Activated effector memory CD4-positive, alpha-beta T cell treated with anti-CD3 and anti-CD28 coated beads, Interleukin-2, amount 50 U/mL, for 16 hours (primary cell): ENCODE measurements at regions not wholly inside any gene's neighbourhood (a gene's known extent, or its start where the extent isn't known, plus 50 kb on each side); places are given as distances from the start of the nearest gene placed in this dataset.

Experiments
- DNase-seq: peaks from one replicate; pipeline ENCODE4 v3.0.0-alpha.2; 2020

DNA sequence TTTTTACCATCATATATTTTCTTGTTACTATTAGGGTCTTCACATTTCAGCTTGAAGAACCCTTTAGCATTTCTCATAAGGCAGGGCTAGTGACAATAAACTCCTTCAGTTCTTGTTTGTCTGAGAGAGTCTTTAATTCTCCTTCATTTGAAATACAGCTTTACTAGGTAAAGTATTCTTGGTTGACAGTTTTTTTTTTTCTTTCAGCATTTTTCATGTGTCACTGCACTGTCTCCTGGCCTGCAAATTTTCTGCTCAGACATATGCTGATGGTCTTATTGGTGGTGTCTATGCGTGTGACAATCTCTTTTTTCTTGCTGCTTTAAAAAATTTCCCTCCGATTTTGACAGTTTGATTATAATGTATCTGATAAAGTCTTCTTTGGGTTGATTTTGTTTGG lies 399.9 kb downstream of the SH3GL2 start:
- no peak for DNase-seq

DNA sequence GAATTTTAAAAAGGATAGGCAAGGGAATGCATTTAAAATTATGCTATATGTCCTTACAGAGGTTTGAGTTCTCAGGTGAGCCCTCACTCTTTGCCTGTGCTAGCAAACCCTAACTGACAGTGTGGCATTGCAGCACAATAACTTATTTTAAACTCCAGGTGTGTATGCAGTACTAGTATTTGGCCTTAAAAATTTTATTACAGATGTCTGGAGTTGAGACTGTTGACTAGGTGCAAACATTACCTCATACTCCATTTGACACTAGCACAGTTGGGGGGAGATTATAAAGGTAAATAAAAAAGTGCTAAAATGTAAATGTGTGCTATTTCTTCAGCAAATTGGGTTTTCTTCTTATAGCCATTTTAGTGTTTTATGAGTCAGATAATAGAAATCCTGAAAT lies 407.7 kb downstream of the SH3GL2 start:
- DNase-seq: no peak

DNA sequence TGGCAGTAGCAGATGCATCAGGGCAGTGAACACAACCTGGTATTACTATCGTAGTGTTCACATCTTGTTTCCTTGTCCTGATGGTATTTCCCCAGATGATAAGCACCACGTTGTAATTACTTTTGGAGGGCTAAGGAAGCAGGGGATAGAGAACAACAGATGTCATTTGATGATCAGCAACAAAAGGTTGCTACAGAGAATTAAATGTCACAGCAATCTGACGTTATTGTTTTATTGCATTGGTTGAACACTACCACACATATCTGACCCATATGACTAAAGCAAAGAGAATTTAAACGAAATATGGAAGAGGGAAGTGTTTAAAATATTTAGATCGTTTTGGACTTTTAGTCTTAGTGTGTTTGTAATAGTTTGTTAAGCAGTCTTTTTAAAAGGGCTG lies 408.3 kb downstream of the SH3GL2 start:
- DNase-seq: no peak

DNA sequence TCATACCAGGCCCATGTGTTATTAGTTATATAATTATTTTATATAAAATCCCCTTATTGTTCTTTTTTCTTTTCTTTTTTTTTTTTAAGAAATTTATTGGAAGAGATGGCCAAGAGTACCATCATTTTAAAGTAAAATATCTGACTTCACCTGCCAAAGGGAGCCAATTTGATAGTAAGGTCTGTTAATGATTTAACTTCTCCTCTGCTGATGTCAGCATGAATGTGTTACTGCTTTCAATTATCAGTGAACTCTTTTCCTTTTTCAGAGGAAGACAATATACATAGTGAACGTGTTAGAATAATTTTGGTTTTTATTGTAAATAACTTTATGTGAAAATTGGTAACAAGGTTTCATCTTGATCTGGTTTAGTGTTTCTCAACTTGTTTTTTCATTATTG lies 409.6 kb downstream of the SH3GL2 start:
- no peak for DNase-seq

DNA sequence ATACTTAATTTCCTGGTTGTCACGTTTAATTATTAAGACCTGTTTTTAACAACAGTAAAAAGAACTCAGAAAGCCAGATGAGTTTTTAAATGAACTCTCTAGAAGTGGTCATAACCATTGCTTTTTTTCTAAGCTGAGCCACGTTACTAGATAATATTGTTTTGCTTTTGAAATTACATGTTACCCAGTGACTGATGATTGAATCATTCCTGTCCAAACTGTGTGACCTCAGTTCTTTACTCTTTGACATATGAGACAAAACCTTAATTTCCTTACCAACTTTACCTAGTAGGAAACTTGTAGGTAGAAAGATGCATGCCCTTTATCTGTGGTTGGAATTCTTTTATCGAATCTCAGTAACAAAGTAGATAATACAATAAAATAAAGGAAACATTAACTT lies 411.7 kb downstream of the SH3GL2 start:
- no peak for DNase-seq

DNA sequence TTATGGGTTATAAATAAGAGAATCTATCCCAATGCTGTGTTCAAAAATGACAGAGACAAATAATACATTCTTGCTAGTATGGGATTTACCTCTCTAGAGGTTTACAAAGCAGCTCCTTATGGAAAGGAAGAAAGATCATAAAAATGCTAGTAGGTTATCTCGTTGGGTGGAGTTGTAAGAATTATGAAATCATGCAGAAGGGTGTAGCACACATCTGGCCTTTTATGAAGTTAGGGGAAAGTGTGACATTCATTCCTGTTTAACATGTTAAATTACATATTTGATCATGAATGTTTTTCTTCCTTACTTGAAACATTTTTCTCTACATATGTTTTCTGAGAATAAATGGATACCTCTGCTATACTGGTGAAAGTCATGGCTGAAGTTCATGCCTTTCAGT lies 414.2 kb downstream of the SH3GL2 start:
- no peak for DNase-seq

DNA sequence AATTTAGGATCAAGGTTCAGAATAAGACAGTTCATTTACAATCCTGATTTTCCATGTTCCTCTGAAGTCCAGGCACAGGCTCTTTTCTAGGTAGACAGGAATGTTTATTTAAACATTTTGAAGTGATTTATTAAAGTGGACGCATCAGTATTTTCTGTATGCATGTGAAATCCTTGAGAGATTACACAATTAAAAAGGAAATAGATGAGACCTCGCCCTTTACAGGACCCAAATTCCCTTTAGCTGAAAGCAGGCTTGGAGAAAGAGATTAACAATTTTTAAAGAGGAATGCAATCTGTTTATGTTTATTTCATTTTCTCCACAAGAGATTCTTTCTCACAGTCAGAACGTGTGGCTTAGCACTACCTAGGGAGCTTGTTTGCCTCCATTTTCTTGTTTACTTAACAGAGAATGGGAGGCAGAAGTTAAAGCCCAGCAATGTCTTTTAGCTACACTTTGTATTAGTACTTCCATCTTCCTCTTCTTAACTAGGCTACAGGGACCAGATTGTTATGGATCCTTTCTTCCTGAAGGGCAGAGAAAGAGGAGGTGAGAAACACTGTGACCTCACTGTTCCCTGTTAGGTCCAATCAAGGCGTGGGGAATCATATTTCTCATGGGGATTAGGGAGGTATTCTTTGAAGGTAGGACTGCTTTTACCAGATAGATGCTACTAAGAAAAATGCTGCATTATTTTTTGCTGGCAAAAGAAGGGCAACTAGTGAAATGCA lies 416.0 kb downstream of the SH3GL2 start:
- no peak for DNase-seq

DNA sequence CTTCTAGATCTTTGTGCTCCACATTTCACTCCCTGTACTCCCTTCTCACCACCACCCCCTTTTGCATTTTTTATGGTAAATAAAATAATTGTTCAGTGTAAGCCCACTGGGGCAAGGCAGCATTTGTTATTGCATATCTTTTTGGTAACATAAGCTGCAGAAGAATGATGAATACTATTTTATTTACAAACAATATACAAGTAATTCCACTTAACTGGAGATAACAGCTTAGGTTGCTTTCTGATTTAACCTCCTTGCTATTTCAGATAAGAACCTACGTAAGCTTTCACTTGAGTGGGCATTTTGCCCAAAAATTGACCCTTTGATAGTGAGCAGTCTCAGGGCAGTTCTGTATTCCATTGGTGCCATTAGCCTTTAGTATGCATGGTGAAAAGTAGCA lies 417.9 kb downstream of the SH3GL2 start:
- no peak for DNase-seq

DNA sequence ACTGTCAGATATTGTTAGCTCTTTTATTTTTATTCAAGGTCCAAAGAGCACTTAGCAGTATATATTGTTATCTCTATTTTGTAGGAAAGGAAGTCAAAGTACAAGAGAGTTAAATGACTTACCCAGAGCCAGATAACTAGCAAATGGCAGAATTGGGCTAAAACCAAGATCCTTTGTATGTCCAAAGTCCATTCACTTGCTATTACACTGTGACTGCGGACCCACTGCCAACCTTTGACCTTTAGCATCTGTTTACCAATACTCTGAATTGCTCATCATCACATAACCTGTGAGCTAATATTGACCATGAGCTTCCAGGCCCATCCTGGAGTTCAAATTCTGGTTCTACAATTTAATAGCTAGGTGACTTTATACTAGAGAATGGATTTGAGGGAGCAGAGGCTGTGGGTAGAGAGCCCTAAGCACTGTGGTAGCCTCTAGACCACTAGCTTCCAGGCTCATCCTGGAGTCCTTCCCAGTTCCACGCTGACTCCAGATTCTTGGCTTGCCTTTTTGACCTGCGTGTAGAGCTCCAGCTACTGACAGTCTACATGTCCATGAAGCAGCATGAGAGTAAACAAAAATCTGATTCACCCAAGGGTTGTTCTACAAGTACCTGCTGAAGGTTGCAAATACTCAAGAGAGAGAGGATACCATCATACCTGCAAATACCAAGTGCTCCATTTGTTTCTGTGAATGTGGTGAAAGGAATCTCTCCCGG lies 424.0 kb downstream of the SH3GL2 start:
- no peak for DNase-seq

DNA sequence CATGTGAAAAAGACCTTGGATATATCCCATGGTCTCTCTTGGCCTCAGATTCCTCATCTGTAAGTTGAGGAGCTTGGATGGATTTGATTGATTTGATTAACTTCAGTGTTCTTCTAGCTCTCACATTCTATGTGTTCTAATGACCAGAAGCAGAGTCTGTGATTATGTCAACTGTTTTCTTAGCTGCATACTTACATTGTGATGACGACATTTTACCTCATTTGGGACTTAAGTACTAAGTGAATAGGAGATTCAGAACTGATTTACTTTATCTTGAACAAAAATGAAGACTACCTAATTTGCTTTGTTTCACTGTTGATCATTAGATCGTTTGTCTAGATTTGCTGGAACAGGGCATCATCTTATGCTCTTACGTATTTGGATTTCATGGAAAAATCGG lies 427.7 kb downstream of the SH3GL2 start:
- DNase-seq: no peak

DNA sequence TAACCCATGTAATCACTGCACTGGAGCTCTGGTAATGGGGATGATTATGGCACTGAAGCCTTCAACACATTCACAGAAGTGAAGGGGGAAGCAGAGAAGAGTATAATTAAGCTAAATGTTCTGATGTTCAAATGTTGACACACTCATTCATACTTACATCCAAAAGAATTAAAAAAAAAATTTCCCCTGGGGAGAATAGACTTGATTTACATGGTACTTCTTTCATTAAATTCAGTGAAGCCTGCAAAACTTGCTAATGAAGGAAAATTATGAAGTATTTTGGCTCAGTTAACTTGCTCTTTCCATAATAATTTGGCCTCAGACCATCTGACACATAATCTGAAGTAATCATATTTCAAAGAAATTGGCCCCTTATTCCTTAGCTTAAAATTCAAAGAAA lies 428.8 kb downstream of the SH3GL2 start:
- no peak for DNase-seq

DNA sequence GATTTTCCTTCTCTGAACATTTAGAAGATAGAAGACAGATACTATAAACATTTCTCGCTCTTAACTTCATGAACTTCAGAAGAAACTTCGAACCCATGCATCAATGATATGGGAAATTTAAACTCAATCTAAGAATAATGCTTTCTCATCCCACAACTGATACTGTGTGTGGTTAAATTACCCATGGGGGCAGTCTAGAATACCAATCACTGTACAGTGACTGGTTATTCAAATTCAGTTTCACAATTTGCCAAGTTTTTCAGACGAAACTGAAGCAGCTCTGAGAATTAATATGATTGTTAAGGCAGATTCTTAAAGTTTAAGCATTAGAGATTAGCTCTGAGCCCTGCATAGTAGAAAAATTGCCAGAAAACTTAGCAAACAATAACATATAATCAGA lies 431.0 kb downstream of the SH3GL2 start:
- DNase-seq: no peak

DNA sequence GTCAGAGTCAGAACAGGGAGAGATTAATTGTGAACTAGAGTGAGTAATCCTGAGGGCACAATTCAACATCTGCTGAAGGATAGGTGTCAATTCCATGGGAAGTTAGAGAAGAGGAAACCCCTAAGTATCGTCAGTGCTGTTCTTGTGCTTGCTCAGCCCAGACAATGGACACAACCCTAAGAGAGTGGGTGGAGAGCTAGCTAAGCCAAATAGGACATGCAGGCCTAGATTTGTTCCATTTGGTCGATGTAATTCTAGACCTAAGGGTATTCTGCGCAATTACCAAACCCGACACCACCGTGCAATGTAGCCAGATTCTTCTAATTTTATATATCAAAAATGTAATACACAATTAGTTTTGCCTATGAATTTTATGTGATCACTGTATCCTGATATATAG lies 431.6 kb downstream of the SH3GL2 start:
- DNase-seq: no peak

DNA sequence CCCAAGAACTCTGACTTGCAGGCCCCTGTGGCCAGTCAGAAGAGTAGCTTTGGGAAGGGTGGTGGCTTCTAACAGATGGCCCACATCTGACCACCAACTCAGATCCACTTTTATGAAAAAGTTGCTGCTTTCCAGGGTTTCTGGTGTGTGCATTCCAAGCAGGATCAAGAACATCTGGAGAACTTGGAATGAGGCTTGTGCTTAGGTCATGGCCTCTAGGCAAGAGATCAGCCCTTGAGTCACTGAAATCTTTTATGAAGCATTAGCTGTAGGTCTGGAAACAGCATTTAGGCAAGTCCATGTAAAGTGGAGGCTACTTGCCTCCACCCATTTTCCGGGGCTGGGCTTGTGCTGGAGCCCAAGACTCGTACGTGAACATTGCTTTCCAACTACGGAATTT lies 433.3 kb downstream of the SH3GL2 start:
- no peak for DNase-seq

DNA sequence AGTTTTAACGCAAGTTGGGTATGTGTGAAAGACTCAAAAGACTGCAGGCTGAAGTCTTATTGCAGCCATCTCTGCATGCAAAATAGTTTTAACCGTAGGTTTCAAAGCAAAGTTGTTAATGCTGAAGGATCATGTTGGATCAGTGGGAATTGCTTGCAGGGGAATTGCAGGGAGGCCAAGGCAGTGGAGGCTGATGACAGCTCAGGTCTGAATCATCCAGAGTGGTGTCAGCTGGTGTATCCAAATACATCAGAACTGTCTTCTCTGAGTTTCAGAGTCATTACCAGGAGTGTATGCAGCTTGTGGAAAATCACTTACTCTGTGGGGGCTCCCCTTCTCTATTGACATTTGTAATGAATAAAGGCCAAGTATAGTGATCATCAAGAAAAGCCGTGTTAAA lies 435.7 kb downstream of the SH3GL2 start:
- no peak for DNase-seq

DNA sequence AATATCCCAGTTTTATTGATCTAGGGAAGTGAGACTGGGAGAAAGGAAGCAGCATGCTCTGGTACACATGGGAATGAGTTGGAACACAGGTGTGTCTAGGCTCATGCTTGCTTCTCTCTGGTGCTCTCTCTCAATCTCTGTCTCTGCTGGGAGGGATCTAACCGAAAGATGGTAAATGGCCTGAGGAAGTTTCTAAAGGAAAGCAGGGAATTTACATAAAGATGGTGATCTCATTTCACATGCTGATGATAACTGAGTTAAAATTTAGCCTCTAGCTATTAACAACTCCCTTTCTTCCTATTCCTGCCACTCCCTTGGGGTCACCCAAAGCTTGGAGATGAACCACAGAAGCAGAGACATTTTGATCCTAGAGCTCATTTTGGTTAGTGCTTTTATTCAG lies 436.2 kb downstream of the SH3GL2 start:
- DNase-seq: no peak

DNA sequence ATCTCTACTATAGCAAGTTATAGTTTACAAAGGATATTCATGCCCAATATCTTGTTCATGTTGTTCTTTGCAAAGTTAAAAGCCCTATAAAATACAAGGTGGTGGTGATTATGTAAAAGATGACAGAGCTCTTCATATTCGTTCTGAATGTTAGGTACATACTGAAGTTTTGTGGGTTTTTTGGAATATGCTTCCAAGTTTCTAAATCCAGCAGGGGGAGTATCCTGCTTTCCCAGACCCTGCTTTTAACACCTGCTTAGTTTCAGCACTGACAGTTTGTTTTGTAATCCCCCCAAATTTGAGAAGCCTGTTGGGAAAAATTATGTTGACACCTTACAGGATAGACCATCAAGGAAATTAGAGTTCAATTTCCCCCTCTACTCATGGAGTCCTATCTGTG lies 438.3 kb downstream of the SH3GL2 start:
- DNase-seq: no peak

DNA sequence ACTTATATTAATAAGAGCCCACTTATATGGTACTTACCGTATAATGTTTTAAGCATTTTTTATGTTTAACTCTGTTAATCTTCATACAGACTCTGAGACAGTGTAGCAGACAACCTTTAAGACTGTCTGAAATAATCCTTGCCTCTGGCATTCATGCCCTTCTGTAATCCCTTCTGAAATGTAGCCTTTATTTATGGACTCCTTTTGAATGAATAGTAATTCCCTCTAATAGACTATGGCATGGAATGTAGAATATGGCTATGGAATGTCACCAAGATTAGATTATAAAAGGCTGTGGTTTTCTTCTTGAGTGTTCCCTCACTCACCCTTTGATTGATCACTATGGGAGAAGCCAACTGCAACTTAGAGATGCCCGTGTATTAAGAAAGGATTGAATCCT lies 439.4 kb downstream of the SH3GL2 start:
- DNase-seq: no peak

DNA sequence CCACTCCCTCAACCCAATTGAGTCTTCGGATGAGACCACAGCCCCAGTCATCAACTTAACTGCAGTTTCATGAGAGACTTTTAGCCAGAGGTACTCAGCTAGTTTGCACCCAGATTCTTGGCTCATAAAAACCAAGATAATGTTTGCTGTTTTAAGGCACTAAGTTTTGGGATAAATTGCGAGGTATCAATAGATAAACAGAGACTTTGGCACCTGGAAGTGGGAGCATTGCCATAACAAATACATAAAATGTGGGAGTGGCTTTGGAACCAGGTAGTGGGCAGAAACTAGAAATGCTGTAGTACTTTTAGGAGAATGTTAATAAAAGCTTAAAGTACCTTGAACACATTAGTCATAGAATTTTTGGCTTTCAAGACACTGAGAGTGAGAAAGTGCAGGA lies 439.8 kb downstream of the SH3GL2 start:
- no peak for DNase-seq

DNA sequence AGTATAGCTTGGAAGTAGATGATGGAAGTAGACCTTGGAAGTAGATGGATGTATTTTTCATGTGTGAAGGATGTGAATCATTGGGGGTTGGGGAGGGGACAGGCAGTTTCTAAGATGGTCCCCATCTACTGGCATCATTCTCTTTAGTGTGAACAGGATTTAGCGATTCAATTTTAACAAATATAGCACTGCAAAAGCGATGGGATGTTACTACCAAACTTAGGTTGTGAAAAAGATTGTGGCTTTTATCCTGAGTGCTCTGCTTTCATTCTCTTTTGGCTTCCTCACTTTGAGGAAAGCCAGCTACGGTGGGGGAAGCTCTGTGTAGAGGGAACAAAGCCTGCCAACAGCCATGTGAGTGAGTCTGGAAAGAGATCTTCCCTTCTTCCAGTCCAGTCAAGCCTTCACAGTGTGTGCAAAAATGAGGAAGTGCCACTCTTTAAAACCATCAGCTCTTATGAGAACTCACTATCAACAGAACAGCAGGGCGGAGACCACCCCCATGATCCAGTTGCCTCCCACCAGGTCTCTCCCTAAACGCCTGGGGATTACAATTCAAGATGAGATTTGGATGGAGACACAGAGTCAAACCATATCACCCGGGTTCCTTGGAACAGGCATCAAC lies 441.4 kb downstream of the SH3GL2 start:
- DNase-seq: no peak

DNA sequence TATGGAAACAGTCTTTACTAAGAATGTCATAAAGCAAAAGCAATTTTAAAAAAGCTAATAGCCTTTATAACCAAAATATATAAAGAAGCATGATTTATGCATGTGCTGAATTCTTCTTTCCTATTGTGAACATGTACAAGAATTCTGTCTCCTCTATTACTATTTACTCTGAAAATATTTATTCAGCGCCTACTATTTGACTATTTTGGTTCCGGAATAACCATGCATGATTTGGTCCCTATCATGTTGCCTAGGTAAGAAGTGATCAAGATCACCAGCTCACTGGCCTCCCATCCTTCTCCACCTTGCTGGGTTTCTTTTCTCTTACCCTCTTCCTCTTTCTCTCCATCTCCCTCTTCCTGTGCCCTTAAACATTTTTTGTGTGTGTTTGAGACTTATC lies 443.8 kb downstream of the SH3GL2 start:
- DNase-seq: no peak

DNA sequence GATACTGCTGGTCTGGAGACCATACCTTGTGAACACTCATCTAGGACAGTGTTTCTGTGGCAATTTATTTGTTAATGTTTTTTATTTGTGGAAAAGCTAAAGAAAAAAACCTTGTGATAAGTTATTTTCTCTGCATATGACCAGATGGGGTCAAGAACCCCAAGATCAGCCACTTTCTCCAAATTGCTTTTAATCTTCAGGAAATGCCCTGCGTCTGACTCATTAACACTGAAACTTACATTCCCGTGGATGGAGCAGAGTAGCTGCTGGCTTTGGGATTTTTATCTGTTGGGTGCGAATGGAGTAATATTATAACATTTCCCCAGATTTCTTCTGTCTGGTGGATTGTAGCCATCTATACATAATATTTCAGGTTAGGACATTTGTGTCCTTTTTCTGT lies 444.5 kb downstream of the SH3GL2 start:
- DNase-seq: no peak

DNA sequence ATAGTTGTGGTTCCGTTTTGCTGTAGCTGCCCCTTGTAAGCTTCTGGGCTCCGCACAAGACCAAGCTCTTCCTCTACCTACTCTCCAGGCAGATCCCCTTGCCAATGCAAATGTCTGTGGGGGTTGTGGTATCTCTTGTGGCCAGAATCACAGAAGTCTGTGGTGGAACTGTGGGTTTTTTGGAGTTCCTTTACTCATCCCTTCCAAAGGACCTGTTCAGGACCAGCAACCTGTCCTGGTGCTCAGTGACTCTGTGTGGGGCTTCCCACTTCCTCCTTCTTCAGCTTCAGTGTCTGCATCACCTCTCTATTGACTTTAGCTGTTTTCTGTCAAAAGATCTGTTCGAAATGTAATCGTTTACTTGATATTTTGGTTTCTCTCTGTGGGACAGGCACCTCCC lies 441.3 kb upstream of the ADAMTSL1 start:
- no peak for DNase-seq

DNA sequence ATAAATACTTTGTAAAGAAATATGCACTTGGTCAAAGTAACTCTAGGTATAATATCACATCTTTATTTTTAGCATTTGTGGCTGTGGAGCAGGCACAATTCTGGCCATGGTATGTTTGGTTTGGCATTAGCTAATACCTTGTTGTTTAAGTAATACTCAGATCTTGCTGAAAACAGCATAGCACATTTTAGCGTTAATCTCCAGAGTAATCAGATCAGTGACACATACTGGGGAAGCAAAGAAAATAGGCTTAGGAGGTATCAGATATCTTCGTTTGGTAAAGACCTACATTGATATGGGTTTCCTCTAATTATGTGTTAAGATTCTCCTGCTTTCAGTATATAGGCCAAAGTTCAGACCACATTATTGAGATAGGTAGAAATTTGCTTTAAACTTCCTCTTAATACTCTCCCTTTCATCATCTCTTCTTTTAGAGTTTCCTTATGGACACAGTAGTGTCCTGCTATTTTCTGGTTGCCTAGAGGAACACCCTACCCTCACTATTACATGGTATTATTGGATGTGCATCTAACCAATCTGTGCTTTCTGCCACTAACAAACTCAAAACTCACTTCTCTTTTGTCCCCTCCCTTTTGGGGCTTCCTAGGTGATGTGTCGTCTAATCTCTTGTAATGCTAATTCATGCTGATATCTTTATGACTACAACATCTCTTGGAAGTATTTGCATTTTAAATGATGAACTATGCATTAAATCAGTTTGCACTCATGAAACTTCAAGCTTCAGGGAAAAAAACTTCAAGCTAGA lies 437.3 kb upstream of the ADAMTSL1 start:
- DNase-seq: no peak
